Ishikawa (cell line): ENCODE measurements at regions not wholly inside any gene's neighbourhood (a gene's known extent, or its start where the extent isn't known, plus 50 kb on each side); places are given as distances from the start of the nearest gene placed in this dataset.

Source experiments
- CEBPB ChIP-seq: IDR thresholded peaks from 2 replicates; pipeline ENCODE4 v1.6.1; 2012
- CREB1 ChIP-seq: IDR thresholded peaks from 2 replicates; pipeline ENCODE4 v1.6.1; 2012; ENCODE audit warnings: low read depth
- TF ChIP-seq, protein P1 (sequence below): IDR thresholded peaks from 2 replicates; pipeline ENCODE4 v1.6.1; 2012; ENCODE audit warnings: low read depth, mild to moderate bottlenecking

DNA sequence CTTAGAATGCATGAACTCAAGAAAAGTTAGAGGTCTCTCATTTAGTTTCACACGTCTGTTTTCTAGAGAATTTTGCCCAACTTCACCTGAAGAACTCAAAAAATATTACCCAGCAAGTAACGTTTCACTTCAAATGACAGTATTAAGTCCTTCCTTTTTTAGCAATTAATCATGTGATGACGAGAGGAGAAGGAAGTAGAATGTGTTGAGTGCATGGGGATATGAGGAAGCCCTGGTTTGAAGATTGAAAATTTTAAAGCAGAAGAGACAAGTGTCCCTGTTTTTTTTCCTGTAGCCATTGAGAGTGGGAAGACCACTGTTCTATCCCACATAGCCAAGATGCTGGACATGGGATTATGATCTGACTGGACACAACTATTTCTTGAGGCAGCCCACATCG, 406.3 kb upstream of the CPEB2 start:
- no peak for TF ChIP-seq CEBPB
- TF ChIP-seq, protein P1, sequence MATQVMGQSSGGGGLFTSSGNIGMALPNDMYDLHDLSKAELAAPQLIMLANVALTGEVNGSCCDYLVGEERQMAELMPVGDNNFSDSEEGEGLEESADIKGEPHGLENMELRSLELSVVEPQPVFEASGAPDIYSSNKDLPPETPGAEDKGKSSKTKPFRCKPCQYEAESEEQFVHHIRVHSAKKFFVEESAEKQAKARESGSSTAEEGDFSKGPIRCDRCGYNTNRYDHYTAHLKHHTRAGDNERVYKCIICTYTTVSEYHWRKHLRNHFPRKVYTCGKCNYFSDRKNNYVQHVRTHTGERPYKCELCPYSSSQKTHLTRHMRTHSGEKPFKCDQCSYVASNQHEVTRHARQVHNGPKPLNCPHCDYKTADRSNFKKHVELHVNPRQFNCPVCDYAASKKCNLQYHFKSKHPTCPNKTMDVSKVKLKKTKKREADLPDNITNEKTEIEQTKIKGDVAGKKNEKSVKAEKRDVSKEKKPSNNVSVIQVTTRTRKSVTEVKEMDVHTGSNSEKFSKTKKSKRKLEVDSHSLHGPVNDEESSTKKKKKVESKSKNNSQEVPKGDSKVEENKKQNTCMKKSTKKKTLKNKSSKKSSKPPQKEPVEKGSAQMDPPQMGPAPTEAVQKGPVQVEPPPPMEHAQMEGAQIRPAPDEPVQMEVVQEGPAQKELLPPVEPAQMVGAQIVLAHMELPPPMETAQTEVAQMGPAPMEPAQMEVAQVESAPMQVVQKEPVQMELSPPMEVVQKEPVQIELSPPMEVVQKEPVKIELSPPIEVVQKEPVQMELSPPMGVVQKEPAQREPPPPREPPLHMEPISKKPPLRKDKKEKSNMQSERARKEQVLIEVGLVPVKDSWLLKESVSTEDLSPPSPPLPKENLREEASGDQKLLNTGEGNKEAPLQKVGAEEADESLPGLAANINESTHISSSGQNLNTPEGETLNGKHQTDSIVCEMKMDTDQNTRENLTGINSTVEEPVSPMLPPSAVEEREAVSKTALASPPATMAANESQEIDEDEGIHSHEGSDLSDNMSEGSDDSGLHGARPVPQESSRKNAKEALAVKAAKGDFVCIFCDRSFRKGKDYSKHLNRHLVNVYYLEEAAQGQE, result no peak
- TF ChIP-seq CREB1, result no peak
